H1 (cell line): ENCODE measurements at regions not wholly inside any gene's neighbourhood (a gene's known extent, or its start where the extent isn't known, plus 50 kb on each side); places are given as distances from the start of the nearest gene placed in this dataset.

Experiments used
- ASH2L ChIP-seq: fragments of 200-600, 300-600 bp; sonication (generic); IDR thresholded peaks from one replicate; pipeline ENCODE4 v1.7.1; 2017; ENCODE audit warnings: low read length
- ATF3 ChIP-seq: IDR thresholded peaks from 2 replicates; pipeline ENCODE4 v1.6.1; 2011; ENCODE audit warnings: low read depth, mild to moderate bottlenecking, low read length; ENCODE audit not compliant: insufficient read depth
- CHD7 ChIP-seq: fragments of 300-600 bp; sonication (generic); IDR thresholded peaks from 2 replicates; pipeline ENCODE4 v1.7.1; 2012; ENCODE audit warnings: low read length, moderate library complexity, mild to moderate bottlenecking, inconsistent platforms; ENCODE audit not compliant: insufficient replicate concordance
- CTBP2 ChIP-seq: IDR thresholded peaks from 2 replicates; pipeline ENCODE4 v1.7.0; 2011; ENCODE audit warnings: borderline replicate concordance, mild to moderate bottlenecking, moderate library complexity, mixed read lengths, low read length; ENCODE audit not compliant: insufficient read depth, insufficient read length
- MAFK ChIP-seq: IDR thresholded peaks from 2 replicates; pipeline ENCODE4 v1.6.1; 2012; ENCODE audit warnings: low read depth, mild to moderate bottlenecking, improper control_type of control experiment, low read length
- SP4 ChIP-seq: IDR thresholded peaks from 2 replicates; pipeline ENCODE4 v1.6.1; 2012; ENCODE audit warnings: low read length, inconsistent platforms
- TBP ChIP-seq: IDR thresholded peaks from 2 replicates; pipeline ENCODE4 v1.6.1; 2011; ENCODE audit warnings: low read depth, low read length, improper control_type of control experiment

GRCh38 chr14:34338056-34338455, 124.0 kb downstream of the SPTSSA start (continued):
- TF ChIP-seq CHD7 (no peak), TBP (no peak), ASH2L (no peak), CTBP2 (no peak), ATF3 (no peak), SP4 (no peak), MAFK (no peak)
